ENCODE measurements at regions not wholly inside any gene's neighbourhood (a gene's known extent, or its start where the extent isn't known, plus 50 kb on each side); places are given as distances from the start of the nearest gene placed in this dataset.

- Histone ChIP-seq H3K4me3 (ENCODE audit: low read length in 2 of 2) (no peak overlapping the region), H4K91ac (ENCODE audit: low read depth, low read length, poor library complexity) (no peak overlapping the region), H3K18ac (ENCODE audit: low read length) (no peak overlapping the region), H3K14ac (ENCODE audit: low read length) (no peak overlapping the region), H2AK5ac (ENCODE audit: low read depth, low read length) (no peak overlapping the region), H3K79me1 (ENCODE audit: low read depth, low read length) (no peaks in the 10 kb centered on the region), H2BK12ac (ENCODE audit: low read length) (no peak overlapping the region), H3K27ac (replicated peaks; ENCODE audit: low read length) (no peak overlapping the region), H3K9me3 (replicated peaks in 1 of 2; ENCODE audit: control insufficient read depth in 2 of 2, insufficient read depth in 1 of 2, low read depth in 1 of 2, low read length in 2 of 2) (peaks cover 0 to 1% of the 10 kb centered on the region in 2 donors), H3K36me3 (replicated peaks in 1 of 2; ENCODE audit: control insufficient read depth in 2 of 2, insufficient read depth in 2 of 2, low read length in 2 of 2) (no peaks in the 10 kb centered on the region), H2BK120ac (ENCODE audit: low read depth, low read length) (no peak overlapping the region), H2BK15ac (ENCODE audit: low read length) (no peak overlapping the region), H2AFZ (ENCODE audit: low read length) (peak overlapping the region; percentile 51), H3K27me3 (ENCODE audit: control insufficient read depth in 3 of 3, insufficient read depth in 3 of 3, low read depth in 1 of 3, low read length in 3 of 3) (no peaks in the 10 kb centered on the region), H3K4me2 (ENCODE audit: insufficient read depth, low read length, poor library complexity, severe bottlenecking) (no peak overlapping the region), H3K4me1 (ENCODE audit: control insufficient read depth in 2 of 2, insufficient read depth in 1 of 2, low read depth in 1 of 2, low read length in 2 of 2) (peaks cover 0 to 3% of the 10 kb centered on the region in 2 donors), H3K23ac (ENCODE audit: low read depth, low read length, poor library complexity) (no peak overlapping the region), H3K4ac (ENCODE audit: low read length) (no peak overlapping the region), H3K9ac (ENCODE audit: low read depth, low read length, poor library complexity) (no peak overlapping the region), H4K8ac (ENCODE audit: low read depth, low read length) (no peak overlapping the region), H2BK5ac (ENCODE audit: low read length) (no peak overlapping the region)
- WGBS, 2 donors (ENCODE audit: extremely low coverage in 2 of 2, insufficient read length in 2 of 2, insufficient replicate concordance in 1 of 2), result no CpG with 5 or more reads among the region's 1 CpG
- no peak for DNase-seq (ENCODE audit: low spot score)
Observed at GRCh38 chr4:92236877-92237276, 66.9 kb upstream of the GRID2 start.

DNA sequence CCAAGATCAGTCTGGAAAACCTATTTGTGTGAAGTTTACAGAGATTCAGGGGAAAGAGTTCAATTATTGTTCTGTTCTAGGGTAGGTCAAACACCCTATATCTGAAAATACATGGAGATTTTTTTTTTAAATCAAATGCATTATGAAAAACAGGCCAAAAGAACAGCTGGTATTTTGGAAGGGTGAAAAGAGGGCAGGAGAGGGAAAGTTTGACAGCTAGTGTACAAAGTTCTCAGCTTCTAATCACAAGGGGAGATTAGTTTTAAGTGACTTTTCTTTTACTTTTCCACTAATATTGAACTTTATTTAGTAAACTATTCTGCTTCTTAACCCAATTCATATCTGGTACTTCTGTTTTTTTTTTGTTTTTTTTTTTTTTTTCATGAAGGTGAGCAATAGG lies 66.2 kb upstream of the GRID2 start:
- H3K18ac ChIP-seq (ENCODE audit: low read length), result no peak overlapping the region
- H3K27me3 ChIP-seq (ENCODE audit: control insufficient read depth in 3 of 3, insufficient read depth in 3 of 3, low read depth in 1 of 3, low read length in 3 of 3), result no peaks in the 10 kb centered on the region
- H2BK15ac ChIP-seq (ENCODE audit: low read length), result no peak overlapping the region
- no peak overlapping the region for H4K8ac ChIP-seq (ENCODE audit: low read depth, low read length)
- H3K4me3 ChIP-seq (ENCODE audit: low read length in 2 of 2), result no peak overlapping the region
- no peak overlapping the region for H3K9ac ChIP-seq (ENCODE audit: low read depth, low read length, poor library complexity)
- no peak overlapping the region for H4K91ac ChIP-seq (ENCODE audit: low read depth, low read length, poor library complexity)
- H2AK5ac ChIP-seq (ENCODE audit: low read depth, low read length), result no peak overlapping the region
- no peak overlapping the region for H3K23ac ChIP-seq (ENCODE audit: low read depth, low read length, poor library complexity)
- no peak overlapping the region for H2BK120ac ChIP-seq (ENCODE audit: low read depth, low read length)
- H2AFZ ChIP-seq (ENCODE audit: low read length), result no peak overlapping the region
- H3K9me3 ChIP-seq (replicated peaks in 1 of 2; ENCODE audit: control insufficient read depth in 2 of 2, insufficient read depth in 1 of 2, low read depth in 1 of 2, low read length in 2 of 2), result peaks cover 0 to 1% of the 10 kb centered on the region in 2 donors
- peaks cover 0 to 3% of the 10 kb centered on the region in 2 donors for H3K4me1 ChIP-seq (ENCODE audit: control insufficient read depth in 2 of 2, insufficient read depth in 1 of 2, low read depth in 1 of 2, low read length in 2 of 2)
- H3K4me2 ChIP-seq (ENCODE audit: insufficient read depth, low read length, poor library complexity, severe bottlenecking), result no peak overlapping the region
- DNase-seq (ENCODE audit: low spot score), result no peak
- no peak overlapping the region for H2BK12ac ChIP-seq (ENCODE audit: low read length)
- H3K14ac ChIP-seq (ENCODE audit: low read length), result no peak overlapping the region
- no peaks in the 10 kb centered on the region for H3K36me3 ChIP-seq (replicated peaks in 1 of 2; ENCODE audit: control insufficient read depth in 2 of 2, insufficient read depth in 2 of 2, low read length in 2 of 2)
- H3K79me1 ChIP-seq (ENCODE audit: low read depth, low read length), result no peaks in the 10 kb centered on the region
- no peak overlapping the region for H3K27ac ChIP-seq (replicated peaks; ENCODE audit: low read length)
- no peak overlapping the region for H3K4ac ChIP-seq (ENCODE audit: low read length)
- H2BK5ac ChIP-seq (ENCODE audit: low read length), result no peak overlapping the region

DNA sequence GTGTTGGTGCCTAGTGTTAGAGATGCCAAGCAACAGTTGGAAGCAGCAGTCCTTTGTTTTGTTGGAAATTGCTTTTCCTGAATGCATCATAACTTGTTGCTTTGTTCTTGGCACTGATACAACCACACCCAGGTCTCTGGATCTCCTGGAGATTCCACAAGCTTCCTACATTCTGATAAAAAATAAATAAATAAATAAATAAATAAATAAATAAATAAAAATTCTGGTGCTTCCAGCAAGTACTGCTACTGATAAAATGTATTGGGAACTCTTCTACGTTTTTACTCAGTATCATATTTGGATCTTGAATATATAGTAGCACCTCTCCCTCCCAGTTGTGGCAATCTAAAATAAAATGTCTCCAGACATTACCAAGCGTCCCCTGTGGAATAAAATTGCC lies 62.7 kb upstream of the GRID2 start:
- no peak overlapping the region for H3K14ac ChIP-seq (ENCODE audit: low read length)
- no CpG with 5 or more reads among the region's 2 CpGs for whole genome bisulfite sequencing, 2 donors (ENCODE audit: extremely low coverage in 2 of 2, insufficient read length in 2 of 2, insufficient replicate concordance in 1 of 2)
- no peak overlapping the region for H2BK5ac ChIP-seq (ENCODE audit: low read length)

DNA sequence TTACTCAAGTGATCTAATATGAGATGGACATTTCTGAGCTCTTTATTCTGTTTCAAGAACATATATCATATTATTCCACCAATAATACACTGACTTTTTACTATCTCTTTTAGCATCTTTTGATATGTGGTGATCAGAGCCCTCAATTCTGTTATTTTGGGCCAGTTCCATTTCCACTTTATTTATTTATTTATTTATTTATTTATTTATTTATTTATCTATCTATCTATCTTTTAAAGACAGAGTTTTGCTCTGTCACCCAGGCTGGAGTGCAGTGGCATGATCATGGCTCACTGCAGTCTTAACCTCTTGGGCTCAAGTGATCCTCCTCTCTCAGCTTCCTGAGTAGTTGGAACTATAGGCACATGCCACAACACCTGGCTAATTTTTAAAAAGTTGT lies 57.4 kb upstream of the GRID2 start:
- Histone ChIP-seq H2AK5ac (ENCODE audit: low read depth, low read length) (no peak overlapping the region), H2AFZ (ENCODE audit: low read length) (no peak overlapping the region), H3K18ac (ENCODE audit: low read length) (no peak overlapping the region), H3K27ac (replicated peaks; ENCODE audit: low read length) (no peak overlapping the region), H3K4me1 (ENCODE audit: control insufficient read depth in 2 of 2, insufficient read depth in 1 of 2, low read depth in 1 of 2, low read length in 2 of 2) (no peaks in the 10 kb centered on the region), H3K36me3 (replicated peaks in 1 of 2; ENCODE audit: control insufficient read depth in 2 of 2, insufficient read depth in 2 of 2, low read length in 2 of 2) (no peaks in the 10 kb centered on the region), H2BK15ac (ENCODE audit: low read length) (no peak overlapping the region), H3K14ac (ENCODE audit: low read length) (no peak overlapping the region), H3K23ac (ENCODE audit: low read depth, low read length, poor library complexity) (no peak overlapping the region), H2BK12ac (ENCODE audit: low read length) (no peak overlapping the region), H2BK5ac (ENCODE audit: low read length) (no peak overlapping the region), H3K9me3 (replicated peaks in 1 of 2; ENCODE audit: control insufficient read depth in 2 of 2, insufficient read depth in 1 of 2, low read depth in 1 of 2, low read length in 2 of 2) (no peaks in the 10 kb centered on the region), H3K9ac (ENCODE audit: low read depth, low read length, poor library complexity) (no peak overlapping the region), H3K4me3 (ENCODE audit: low read length in 2 of 2) (no peak overlapping the region), H2BK120ac (ENCODE audit: low read depth, low read length) (no peak overlapping the region), H4K8ac (ENCODE audit: low read depth, low read length) (no peak overlapping the region), H3K27me3 (ENCODE audit: control insufficient read depth in 3 of 3, insufficient read depth in 3 of 3, low read depth in 1 of 3, low read length in 3 of 3) (no peaks in the 10 kb centered on the region), H3K4me2 (ENCODE audit: insufficient read depth, low read length, poor library complexity, severe bottlenecking) (no peak overlapping the region), H4K91ac (ENCODE audit: low read depth, low read length, poor library complexity) (no peak overlapping the region), H3K4ac (ENCODE audit: low read length) (no peak overlapping the region), H3K79me1 (ENCODE audit: low read depth, low read length) (no peaks in the 10 kb centered on the region)
- no peak for DNase-seq (ENCODE audit: low spot score)

More for the DNA sequence above, 62.7 kb upstream of the GRID2 start:
- Histone ChIP-seq H3K4ac (ENCODE audit: low read length) (no peak overlapping the region), H3K27me3 (ENCODE audit: control insufficient read depth in 3 of 3, insufficient read depth in 3 of 3, low read depth in 1 of 3, low read length in 3 of 3) (no peaks in the 10 kb centered on the region), H3K36me3 (replicated peaks in 1 of 2; ENCODE audit: control insufficient read depth in 2 of 2, insufficient read depth in 2 of 2, low read length in 2 of 2) (no peaks in the 10 kb centered on the region), H4K91ac (ENCODE audit: low read depth, low read length, poor library complexity) (no peak overlapping the region), H3K4me3 (ENCODE audit: low read length in 2 of 2) (no peak overlapping the region), H4K8ac (ENCODE audit: low read depth, low read length) (no peak overlapping the region), H3K4me2 (ENCODE audit: insufficient read depth, low read length, poor library complexity, severe bottlenecking) (no peak overlapping the region), H3K79me1 (ENCODE audit: low read depth, low read length) (no peaks in the 10 kb centered on the region), H3K27ac (replicated peaks; ENCODE audit: low read length) (no peak overlapping the region), H2AFZ (ENCODE audit: low read length) (no peak overlapping the region), H2BK120ac (ENCODE audit: low read depth, low read length) (no peak overlapping the region), H3K23ac (ENCODE audit: low read depth, low read length, poor library complexity) (no peak overlapping the region), H2AK5ac (ENCODE audit: low read depth, low read length) (no peak overlapping the region), H3K9ac (ENCODE audit: low read depth, low read length, poor library complexity) (no peak overlapping the region), H2BK12ac (ENCODE audit: low read length) (no peak overlapping the region), H3K9me3 (replicated peaks in 1 of 2; ENCODE audit: control insufficient read depth in 2 of 2, insufficient read depth in 1 of 2, low read depth in 1 of 2, low read length in 2 of 2) (peaks cover 0 to 1% of the 10 kb centered on the region in 2 donors), H3K18ac (ENCODE audit: low read length) (no peak overlapping the region), H2BK15ac (ENCODE audit: low read length) (no peak overlapping the region), H3K4me1 (ENCODE audit: control insufficient read depth in 2 of 2, insufficient read depth in 1 of 2, low read depth in 1 of 2, low read length in 2 of 2) (no peaks in the 10 kb centered on the region)
- DNase-seq (ENCODE audit: low spot score), result no peak

Measured in neuronal stem cell (in vitro differentiated cells).